Loucy (cell line): ENCODE measurements at regions not wholly inside any gene's neighbourhood (a gene's known extent, or its start where the extent isn't known, plus 50 kb on each side); places are given as distances from the start of the nearest gene placed in this dataset.

Experiments
- H2AFZ ChIP-seq: fragments of 200-600 bp; sonication (generic); 2 replicates; pipeline ENCODE4 v1.6.0; 2016; ENCODE audit warnings: antibody characterized with exemption, mild to moderate bottlenecking, low read length, moderate library complexity
- H3F3A ChIP-seq: fragments of 200-600 bp; 2 replicates; pipeline ENCODE4 v1.6.0; 2016; ENCODE audit warnings: antibody characterized with exemption, low read depth, mild to moderate bottlenecking
- H3K27me3 ChIP-seq: fragments of 200-600 bp; sonication (generic); 2 replicates; pipeline ENCODE4 v1.6.1; 2014; ENCODE audit warnings: low read length, mild to moderate bottlenecking; ENCODE audit not compliant: insufficient read depth, poor library complexity, severe bottlenecking
- H3K36me3 ChIP-seq: fragments of 200-600 bp; sonication (generic); 2 replicates; pipeline ENCODE4 v1.6.1; 2016; ENCODE audit warnings: low read length; ENCODE audit not compliant: insufficient read depth
- H3K4me1 ChIP-seq: fragments of 200-600 bp; sonication (generic); 2 replicates; pipeline ENCODE4 v1.5.1; 2014; ENCODE audit warnings: low read length, mild to moderate bottlenecking; ENCODE audit not compliant: insufficient read depth, poor library complexity, severe bottlenecking
- H3K4me2 ChIP-seq: fragments of 200-600 bp; sonication (generic); 2 replicates; pipeline ENCODE4 v1.6.0; 2014; ENCODE audit warnings: antibody characterized with exemption, low read length, low read depth, mild to moderate bottlenecking; ENCODE audit not compliant: poor library complexity, severe bottlenecking
- H3K4me3 ChIP-seq: fragments of 200-600 bp; sonication (generic); 2 replicates; pipeline ENCODE4 v1.5.1; 2014; ENCODE audit warnings: low read length, mild to moderate bottlenecking, mixed read lengths; ENCODE audit not compliant: poor library complexity, severe bottlenecking
- H3K79me2 ChIP-seq: fragments of 200-600 bp; sonication (generic); 2 replicates; pipeline ENCODE4 v1.6.1; 2014; ENCODE audit warnings: low read length; ENCODE audit not compliant: insufficient read depth
- H3K9ac ChIP-seq: fragments of 200-600 bp; sonication (generic); 2 replicates; pipeline ENCODE4 v1.6.0; 2014; ENCODE audit warnings: mild to moderate bottlenecking, low read depth, low read length, moderate library complexity; ENCODE audit not compliant: poor library complexity, severe bottlenecking
- H3K9me2 ChIP-seq: fragments of 200-600 bp; sonication (generic); replicated peaks from 2 replicates; pipeline ENCODE4 v1.6.1; 2016; ENCODE audit warnings: low read depth, low read length, mixed read lengths
- H3K9me3 ChIP-seq: fragments of 200-600 bp; sonication (generic); 2 replicates; pipeline ENCODE4 v1.6.1; 2014; ENCODE audit warnings: mild to moderate bottlenecking, antibody characterized with exemption, low read length, low read depth; ENCODE audit not compliant: insufficient read depth
- H4K20me1 ChIP-seq: fragments of 200-600 bp; sonication (generic); 2 replicates; pipeline ENCODE4 v1.6.0; 2014; ENCODE audit warnings: antibody characterized with exemption, low read length, mild to moderate bottlenecking; ENCODE audit not compliant: insufficient read depth, poor library complexity, severe bottlenecking
- CTCF ChIP-seq: fragments of 200-600 bp; sonication (generic); conservative IDR thresholded peaks from 2 replicates; pipeline ENCODE4 v1.5.1; 2014; ENCODE audit warnings: mild to moderate bottlenecking, antibody characterized with exemption, low read length
- EZH2phosphoT487 ChIP-seq: fragments of 200-600 bp; IDR thresholded peaks from 2 replicates; pipeline ENCODE4 v1.6.1; 2018; ENCODE audit warnings: antibody characterized with exemption, mild to moderate bottlenecking, moderate library complexity, borderline replicate concordance

- no peaks in the 10 kb centered on the region for H3K36me3 ChIP-seq
- H3K4me2 ChIP-seq: no peak overlapping the region
- no peaks in the 10 kb centered on the region for H3K27me3 ChIP-seq
- H2AFZ ChIP-seq: no peak overlapping the region
- H3K9me2 ChIP-seq: no peaks in the 10 kb centered on the region
- H3F3A ChIP-seq: no peaks in the 10 kb centered on the region
- H3K4me1 ChIP-seq: no peaks in the 10 kb centered on the region
- H3K9me3 ChIP-seq: no peaks in the 10 kb centered on the region
- no peaks in the 10 kb centered on the region for H4K20me1 ChIP-seq
- H3K9ac ChIP-seq: no peak overlapping the region
- no peak overlapping the region for H3K4me3 ChIP-seq
- no peaks in the 10 kb centered on the region for H3K79me2 ChIP-seq
- TF ChIP-seq EZH2phosphoT487: no peak
- TF ChIP-seq CTCF: no peak
These were observed 189.2 kb upstream of the EXOC2 start for GRCh38 chr6:882084-882598.

- H3K4me2 ChIP-seq: no peak overlapping the region
- H3K9ac ChIP-seq: no peak overlapping the region
- H3K4me3 ChIP-seq: no peak overlapping the region
- H4K20me1 ChIP-seq: no peaks in the 10 kb centered on the region
- H3K9me2 ChIP-seq: no peaks in the 10 kb centered on the region
- H3K9me3 ChIP-seq: no peaks in the 10 kb centered on the region
- H3K4me1 ChIP-seq: no peaks in the 10 kb centered on the region
- no peaks in the 10 kb centered on the region for H3K79me2 ChIP-seq
- H2AFZ ChIP-seq: no peak overlapping the region
- no peaks in the 10 kb centered on the region for H3K36me3 ChIP-seq
- no peaks in the 10 kb centered on the region for H3F3A ChIP-seq
- no peaks in the 10 kb centered on the region for H3K27me3 ChIP-seq
- no peak for TF ChIP-seq CTCF
- TF ChIP-seq EZH2phosphoT487: no peak
These were observed 185.2 kb upstream of the EXOC2 start for GRCh38 chr6:878179-878578.

GRCh38 chr6:875012-875411 lies 182.1 kb upstream of the EXOC2 start:
- Histone ChIP-seq H3K79me2 (no peaks in the 10 kb centered on the region), H3K9ac (no peak overlapping the region), H3F3A (no peaks in the 10 kb centered on the region)

More at GRCh38 chr6:875012-875411, 182.1 kb upstream of the EXOC2 start:
- no peaks in the 10 kb centered on the region for H4K20me1 ChIP-seq
- no peaks in the 10 kb centered on the region for H3K27me3 ChIP-seq
- no peaks in the 10 kb centered on the region for H3K9me3 ChIP-seq
- no peak overlapping the region for H2AFZ ChIP-seq
- no peaks in the 10 kb centered on the region for H3K9me2 ChIP-seq
- no peak overlapping the region for H3K4me3 ChIP-seq
- H3K4me2 ChIP-seq: no peak overlapping the region
- TF ChIP-seq EZH2phosphoT487: no peak
- TF ChIP-seq CTCF: no peak
- no peaks in the 10 kb centered on the region for H3K36me3 ChIP-seq
- H3K4me1 ChIP-seq: no peaks in the 10 kb centered on the region
